Fibroblast of skin of scalp (primary cell): ENCODE measurements at regions not wholly inside any gene's neighbourhood (a gene's known extent, or its start where the extent isn't known, plus 50 kb on each side); places are given as distances from the start of the nearest gene placed in this dataset.

Experiments used
- DNase-seq: peaks from one replicate; pipeline ENCODE4 v3.0.0-alpha.2; 2013

DNA sequence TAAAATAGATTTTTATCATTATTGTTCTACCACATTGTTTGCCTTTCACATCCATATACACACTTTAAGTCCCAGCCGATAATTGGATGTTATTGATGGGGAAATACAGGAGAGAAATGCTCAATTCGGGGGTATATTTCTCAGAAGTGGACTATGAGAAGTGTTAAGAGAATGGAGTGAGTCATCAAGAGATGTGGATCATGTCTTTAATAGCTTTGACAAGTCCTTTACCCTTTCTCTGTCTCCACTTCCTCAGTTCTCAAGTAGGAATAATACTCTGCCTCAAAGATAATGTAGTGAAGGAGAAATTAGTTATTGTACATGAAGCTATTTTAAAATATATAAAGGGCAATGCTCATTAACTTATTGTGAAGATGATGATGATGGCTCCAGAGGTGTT lies 1017.6 kb upstream of the PIK3C3 start:
- DNase-seq, result no peak

DNA sequence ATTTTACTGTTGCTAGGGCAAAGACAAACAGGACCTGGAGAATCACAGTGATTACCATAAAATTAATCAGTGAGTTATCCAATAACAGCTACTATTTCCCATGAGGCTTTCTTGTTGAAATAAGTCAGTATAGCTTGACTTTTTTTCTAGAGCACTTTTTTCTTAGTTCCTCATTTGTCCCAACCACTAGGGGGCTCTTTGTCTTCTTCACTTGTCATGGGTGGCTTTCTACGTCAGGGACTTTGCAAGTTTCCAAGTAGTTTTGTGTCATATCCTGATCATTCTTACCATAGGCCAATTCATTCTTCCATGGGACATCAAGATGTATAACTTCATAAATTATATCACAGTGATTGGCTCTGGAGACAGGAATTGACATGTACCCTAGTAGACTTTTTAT lies 1019.6 kb upstream of the PIK3C3 start:
- peak; percentile 5 for DNase-seq

DNA sequence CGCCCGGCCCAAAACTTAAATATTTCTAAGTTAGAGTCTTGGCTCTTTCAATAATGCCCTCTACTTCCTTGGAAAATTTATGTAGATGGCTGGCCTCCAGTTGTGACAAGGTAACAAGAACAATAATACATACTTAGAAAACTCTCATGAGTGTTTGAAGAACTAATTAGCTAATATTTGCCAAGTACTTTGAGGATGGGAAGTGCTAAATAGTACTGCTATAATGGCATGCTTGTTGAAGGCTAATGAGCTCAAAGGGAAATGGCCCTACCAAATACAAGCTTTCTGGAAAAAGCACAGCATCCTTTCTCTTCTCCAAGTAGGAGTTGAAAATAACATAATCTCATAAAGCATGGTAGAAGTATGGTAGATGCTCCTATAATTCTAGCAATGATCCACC lies 1022.2 kb upstream of the PIK3C3 start:
- no peak for DNase-seq

DNA sequence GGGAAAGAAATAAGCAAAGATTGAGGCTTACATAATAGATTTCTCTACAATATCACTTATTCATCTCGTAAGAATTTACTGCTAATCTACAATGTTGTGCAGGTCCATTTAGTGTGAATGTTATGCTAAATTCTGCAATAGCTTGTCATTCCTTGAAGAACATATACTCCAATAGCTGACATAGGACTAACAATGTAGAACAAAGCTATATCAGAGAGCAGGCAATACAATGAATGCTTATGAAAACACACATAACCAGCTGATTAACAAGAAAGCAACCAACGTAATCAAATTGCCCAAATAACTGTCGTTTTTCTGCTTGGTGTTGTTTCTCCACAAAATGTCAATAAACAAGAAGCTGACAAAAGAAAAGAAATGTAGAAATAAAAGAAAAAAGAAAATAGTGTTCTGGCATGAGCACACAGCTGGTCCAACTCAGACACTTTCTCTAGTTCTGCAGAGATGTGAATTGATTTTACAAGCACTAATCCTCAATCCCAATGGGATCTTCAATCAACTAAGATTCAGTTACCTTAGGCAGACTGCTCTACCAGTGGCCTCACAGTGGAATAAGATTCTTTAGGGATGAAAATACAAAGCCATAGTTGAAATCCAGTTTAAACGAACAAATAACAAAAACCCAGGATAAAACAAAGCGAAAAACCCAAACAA lies 1024.7 kb upstream of the PIK3C3 start:
- DNase-seq, result no peak

DNA sequence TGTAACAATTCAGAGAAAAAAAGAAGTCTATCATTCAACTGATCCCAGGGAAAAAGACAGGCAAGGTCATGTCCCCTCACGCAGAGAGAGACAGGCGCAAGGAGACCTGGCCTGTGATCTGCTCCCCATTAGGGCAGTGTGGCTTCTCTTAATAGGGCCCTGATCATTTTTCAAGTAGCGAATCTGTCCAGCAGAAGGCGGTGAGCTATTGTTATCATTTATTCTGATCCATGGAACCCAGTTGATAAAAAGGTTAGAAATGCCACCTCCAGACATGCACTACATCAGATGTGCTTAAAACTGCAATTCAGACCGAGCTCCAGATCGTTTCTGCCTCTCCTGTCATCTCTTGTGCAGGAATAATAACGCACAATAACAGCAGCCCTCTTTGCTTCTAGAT lies 1025.6 kb upstream of the PIK3C3 start:
- DNase-seq, result no peak

DNA sequence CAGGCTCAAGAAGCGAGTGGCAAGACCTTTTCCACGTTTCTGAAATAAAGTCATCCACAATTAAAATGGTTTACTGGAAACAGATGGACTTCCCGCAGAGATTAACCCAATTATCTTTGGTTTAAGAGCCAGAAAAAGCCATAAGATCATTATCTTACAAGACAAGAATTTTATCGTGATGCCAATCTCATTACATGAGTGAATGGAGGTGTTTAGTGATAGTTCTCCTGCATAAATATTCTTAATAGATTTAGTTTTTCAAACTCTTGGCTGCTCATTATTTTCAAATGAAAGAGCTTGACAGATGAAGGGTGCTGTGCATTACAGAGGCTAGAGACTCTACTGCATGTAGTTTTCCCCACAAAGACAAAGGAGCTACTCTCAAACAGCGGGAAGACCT lies 1028.4 kb upstream of the PIK3C3 start:
- no peak for DNase-seq

DNA sequence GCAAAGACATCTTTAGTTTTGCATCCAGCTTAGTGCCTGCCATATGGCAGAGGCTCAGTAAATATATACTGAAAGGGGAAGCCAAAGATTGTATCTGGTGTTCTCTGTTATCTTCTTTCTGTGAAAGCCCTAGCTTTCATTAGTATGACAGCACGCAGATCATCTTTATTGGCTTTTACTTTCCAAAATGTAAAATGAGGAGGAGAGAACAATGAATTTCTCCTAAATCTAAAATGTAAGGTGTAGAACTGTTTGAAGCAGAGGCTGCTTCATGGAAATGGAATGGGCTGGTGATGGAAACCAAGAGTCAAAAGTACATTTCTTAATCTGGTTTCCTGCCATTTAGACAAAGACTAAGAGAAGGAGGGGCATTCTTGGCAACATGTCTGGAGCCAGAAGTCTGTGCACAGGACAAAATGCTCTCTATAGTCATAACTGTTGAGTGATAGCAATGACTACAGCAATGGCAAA lies 1029.9 kb upstream of the PIK3C3 start:
- DNase-seq, result no peak

DNA sequence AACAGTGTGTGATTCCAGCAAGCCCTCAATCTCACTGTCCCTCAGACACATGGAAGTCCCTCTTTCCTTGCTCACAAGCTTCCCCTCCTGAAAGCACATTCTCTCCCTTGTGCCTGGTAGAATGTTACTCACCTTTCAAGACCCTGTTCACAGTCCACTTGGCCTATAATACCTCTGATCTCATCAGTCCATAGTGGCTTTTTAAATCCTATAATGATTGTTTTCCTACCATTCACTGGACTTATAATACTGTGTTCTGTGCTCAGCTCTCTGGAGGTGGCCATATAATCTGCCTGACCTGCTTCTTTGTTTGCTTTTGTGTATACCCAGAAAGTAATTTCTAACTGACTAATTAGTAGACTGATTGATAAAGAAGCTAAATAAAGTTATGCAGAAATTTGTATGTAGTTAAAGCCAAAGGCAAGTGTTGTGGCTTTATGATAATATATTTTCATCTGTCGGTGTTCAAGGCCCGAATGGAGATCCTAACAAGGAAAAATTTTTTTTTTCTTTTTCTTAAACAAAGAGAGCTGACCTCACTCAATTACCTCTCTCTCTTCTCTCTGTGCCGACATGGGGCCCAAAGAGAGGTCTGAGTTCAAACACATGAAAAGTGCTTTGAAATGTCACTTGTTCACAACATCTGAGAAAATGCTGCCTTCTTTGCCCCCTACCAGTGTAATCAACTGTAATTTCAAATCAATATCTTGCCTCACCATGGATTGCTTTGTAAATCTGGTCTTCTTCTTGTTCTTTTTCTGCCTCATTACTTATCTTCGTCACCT lies 1033.0 kb upstream of the PIK3C3 start:
- no peak for DNase-seq

DNA sequence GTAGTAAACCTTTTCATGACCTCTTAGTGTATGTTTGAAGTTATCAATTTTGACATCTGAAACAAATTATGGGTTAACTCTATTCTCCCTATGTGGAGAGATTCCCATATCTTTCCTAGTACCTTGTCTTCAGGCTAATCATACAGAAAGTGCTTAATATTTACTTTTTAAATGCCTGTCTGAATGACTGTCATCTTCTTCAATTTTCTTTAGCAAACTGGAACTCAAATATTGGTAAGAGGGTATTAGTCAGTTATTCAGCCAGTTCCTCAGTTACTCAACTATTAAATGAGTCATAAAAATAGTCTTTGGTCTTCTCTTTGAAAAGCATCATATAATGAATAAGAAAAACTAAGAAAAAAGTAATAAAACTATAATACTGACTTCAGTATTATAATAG lies 1038.0 kb upstream of the PIK3C3 start:
- peak; percentile 29 for DNase-seq

DNA sequence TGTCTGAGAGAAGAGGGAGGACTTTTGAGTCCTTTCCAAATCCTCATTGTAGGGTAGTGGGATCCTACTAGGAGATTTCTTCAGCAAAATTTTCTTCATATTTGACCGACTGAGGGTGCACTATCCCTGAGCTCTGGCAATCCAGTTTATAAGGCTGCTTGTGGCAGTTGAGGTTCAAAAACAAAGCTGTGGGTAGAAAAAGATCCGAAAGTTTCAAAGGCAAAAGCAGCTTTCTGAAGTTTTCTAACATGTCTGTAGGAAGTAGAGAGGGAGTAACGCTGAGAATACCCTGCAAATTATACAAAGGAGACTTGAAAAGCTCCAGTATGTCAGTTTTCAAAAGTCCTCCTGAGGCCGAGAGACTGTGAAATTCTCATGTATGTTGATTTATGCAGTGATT lies 1039.3 kb upstream of the PIK3C3 start:
- no peak for DNase-seq

DNA sequence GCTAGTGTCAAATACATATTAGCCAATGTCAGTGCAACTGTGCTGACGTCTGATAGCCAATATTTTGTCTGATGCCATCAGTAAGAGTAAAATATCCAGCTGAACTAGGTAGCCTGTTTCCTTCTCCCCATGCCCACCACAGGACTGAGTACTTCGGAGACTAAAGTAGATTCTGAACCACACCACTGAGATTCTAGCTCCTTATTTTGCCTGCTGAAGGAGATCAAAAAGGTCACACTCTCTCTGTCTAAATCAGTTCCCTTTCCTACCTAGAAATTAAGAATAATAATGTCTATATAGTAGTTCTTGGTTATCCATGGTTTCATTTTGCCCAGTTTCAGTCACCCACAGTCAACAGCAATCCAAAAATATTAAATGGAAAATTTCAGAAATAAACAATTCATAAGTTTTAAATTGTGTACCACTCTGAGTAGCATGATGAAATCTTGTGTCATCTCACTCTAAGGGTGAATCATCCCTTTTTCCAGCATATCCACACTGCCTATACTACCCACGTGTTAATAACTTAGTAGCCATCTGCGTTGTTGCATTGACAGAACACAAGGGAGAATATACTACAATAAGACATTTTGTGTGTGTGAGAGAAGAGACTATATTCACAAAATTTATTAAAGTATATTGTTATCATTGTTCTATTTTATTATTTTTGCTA lies 1043.3 kb upstream of the PIK3C3 start:
- peak; percentile 79 for DNase-seq

DNA sequence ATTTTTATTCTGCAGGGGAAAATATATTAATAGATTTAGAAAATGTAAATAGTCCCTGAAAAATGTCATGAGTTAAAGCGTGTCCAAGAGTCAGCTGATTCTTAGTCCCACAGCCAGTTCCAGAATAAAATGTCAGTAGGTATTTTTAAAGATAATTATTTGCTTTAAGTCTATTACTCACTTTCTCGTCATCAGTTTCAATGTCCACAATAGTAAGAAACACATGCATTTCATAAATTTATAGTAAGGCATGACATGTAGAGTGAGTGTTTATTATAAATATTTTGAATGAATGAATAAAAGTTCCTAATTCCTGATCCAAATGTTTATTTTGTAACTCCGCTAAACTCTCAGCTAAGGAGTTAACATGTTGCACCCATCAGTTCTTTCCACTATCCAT lies 1044.0 kb upstream of the PIK3C3 start:
- DNase-seq, result no peak

DNA sequence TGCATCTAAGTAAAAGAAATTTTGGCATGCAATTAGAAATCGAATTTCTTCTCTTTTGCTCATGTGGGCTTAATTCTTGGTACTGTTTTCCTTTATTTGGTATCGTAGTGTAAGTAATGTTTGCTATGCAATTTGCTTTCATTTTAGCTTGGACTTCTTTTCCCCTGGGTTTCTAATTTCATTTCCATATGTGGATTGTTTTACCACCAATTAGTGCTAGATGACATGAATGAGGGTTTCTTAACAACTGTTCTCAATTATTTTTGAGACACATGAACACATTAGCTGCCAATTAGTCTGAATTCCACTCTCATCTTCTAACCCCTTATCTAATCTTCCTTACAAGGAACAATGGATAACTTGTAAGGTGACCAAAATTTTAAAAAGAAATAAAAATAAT lies 1047.2 kb upstream of the PIK3C3 start:
- DNase-seq, result peak; percentile 11

DNA sequence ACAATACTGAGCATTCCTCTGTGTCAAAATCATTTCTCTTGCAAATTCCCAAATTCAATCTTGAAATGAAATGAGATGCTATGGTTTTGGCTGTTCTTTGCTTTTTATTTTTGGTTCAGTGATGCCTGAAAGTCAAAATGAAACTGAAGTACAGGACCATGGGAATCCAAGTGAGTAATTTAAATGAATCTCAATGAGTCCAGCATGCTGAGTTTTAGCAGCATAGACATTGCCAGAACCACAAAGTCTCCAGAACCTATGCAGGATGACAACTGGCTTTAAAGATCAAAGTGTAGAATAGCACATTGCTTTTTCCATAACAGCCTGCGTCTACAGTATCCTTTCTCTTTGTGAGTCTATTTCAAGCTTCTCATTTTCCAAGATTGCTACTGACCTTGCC lies 1050.7 kb upstream of the PIK3C3 start:
- DNase-seq, result peak; percentile 8

DNA sequence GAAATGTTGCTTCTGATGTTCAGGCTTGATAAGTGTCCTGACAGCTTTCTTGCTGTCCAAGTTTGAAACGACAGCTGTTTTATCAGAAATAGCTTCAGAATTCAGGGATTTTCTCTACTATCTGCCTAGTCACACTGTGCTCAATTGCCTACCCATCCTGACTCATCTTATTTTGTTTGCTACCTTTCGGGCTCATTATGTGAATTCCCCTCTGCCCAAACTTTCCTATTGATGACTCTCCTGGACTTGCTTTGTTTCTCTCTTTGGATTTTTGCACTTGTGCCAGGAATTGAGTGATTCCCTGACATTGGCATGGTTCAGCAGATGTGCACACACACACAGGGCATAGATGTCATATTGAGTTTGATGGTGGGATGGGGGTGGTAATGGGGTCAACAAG lies 1052.6 kb upstream of the PIK3C3 start:
- no peak for DNase-seq

DNA sequence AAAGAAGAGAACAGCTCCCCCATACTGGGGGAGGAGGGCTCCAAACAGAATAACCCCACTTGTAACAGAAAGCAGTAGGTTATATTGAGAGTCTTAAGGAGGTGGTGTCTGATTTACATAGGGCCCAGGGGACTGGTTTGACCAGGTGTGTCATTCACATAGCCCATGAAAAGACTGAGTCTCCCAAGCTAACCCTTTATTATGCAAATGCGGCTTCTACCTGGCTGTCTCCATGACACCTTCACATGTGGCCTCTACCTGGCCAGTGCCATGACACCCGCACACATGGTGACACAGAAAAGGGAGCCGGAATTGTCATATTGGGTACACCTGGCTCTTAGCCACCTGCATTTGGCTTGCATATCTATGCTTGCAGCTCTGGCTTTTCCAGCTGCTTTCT lies 1057.2 kb upstream of the PIK3C3 start:
- no peak for DNase-seq

DNA sequence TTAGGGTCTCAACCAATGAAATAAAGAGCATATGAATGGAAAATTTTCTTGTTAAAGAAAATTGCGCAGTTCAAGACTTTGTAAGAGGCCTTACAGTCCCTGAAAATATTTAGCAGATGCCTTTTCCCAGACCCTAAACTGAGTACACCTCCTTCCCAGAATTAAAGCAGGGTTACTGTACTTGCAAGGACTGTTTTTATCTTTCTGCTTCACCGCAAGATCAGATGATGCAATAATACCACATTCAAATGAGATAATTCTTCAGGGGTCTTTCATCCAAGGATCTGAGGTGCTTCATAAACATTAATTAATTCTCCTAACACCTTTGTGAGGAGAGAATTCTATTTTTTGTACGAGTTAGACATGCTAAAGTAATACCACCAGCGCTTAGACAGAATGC lies 1071.8 kb upstream of the PIK3C3 start:
- no peak for DNase-seq

DNA sequence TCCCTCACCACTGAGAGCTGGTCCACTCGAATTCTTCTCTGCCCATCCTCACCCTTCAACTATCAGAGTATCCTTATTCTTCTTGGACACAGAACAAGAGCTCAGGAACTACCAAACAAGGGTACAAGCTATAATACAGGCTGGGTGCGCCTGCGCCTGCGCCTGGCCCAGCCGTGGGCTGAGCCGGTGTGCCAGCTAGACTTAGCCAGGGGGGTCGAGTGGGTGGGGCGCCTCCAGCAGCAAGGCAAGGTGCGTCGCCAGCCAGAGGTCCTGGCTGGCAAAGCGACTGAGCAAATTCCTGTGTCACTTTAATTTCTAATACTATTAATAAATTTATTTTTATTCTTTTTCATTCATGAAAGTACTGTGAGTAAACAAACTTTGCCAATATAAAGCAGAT lies 1072.6 kb upstream of the PIK3C3 start:
- DNase-seq, result no peak

DNA sequence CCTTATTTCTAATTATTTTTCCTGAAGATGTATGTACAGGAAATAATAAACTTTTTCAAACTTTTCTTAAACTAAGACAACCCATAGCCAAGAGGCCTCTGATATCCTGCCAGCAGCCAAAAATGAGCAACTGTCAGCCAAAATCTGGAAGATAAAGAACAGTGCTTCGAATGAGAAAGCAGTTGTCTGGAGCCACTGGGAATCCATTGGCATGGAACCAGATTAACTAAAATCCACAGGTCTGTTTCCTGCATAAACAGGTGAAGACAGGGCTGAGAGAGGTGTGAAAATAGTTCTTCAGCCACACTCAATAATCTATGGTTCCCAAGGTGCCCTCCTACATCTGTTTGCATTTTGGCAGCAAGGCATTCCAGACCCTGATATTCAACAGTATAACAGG lies 1076.7 kb upstream of the PIK3C3 start:
- DNase-seq, result no peak

DNA sequence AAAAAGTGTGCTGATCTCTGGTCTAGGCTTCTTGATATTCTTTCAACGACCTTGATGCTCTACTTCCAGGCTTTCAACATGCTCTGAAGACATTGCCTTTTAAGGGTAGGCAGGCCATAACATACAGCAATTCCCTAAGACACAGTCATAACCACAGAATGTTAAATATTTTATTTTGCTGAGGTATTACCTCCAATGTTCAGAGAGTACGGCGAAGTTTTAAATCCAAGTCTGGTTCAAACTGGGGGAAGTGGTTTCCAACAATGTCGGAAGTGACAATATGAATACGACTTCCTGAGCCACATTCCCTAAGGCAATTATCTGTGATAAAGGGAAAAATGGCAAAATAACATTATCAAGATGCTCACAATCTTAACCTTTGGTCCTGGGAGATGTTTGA lies 1077.9 kb upstream of the PIK3C3 start:
- peak; percentile 90 for DNase-seq

DNA sequence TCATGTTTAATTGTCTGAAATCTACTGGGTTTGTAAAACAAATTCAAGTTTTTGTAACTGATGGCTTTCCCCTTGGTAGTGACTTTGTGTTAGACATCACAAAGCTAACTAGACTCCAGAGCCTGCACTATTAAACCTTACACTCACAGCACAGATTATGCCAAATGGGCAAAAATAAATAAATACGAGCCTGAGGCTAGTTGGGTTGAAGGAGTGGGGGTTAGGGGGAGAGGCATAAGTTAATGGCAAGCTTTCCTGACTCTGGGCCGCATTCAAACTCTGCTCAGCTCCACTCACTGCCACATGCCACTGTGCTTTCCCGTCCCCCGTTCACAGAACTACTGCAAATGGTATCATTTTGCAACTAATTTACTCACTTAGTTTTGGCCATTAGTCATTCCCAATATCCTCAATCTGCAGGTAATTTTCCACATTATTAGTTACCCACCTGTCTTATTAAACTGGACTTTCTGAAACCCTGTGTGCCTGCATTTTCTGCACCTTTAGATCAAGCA lies 1079.9 kb upstream of the PIK3C3 start:
- DNase-seq, result no peak

DNA sequence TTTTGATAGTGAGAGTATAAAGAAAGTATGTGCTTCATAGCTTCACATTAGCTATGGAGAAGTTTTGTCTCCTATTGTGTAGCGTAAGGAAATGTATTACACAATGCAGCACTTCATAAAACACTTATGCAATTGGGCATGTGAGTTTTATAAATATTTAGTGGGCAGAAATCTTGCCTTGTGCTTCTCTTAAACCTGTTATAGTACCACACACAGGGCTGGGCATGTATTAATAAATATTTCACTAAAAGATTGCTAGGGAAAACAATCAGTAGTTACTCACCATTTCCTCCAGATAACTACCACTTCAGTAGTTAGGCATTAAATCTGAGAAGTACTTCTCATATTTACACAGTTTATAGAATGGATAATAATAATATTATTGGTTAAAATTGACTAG lies 1080.8 kb upstream of the PIK3C3 start:
- no peak for DNase-seq

DNA sequence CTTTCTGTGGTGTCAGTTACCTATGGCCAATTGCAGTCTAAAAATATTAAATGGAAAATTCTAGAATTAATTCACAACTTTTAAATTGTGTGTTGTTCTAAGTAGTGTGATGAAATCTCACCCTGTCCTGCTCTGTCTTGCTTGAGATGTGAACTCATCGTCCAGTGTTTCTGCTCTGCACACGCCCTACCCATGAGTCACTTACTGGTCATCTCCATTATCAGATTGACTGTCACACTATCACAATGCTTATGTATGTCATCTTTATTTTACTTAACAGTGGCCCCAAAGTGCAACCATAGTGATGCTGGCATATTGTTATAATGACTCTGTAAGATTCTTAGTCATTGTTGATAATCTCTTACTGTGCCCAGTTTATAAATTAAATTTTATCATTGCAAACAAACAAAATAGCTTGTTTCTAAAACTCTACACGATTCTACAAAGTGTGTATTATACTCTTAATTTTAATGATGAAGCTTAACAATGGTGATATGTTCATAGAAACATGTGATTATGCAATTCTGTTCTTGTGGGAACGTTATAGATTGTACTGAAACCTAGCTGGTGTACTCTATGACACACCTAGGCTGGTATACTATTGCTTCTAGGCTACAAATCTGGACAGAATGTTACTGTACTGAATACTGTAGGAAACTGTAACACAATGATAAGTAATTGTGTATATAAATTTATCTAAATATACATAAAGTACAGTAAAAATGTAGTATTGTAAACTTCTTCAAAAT lies 1086.8 kb upstream of the PIK3C3 start:
- DNase-seq, result peak; percentile 85
